ENCODE measurements at regions not wholly inside any gene's neighbourhood (a gene's known extent, or its start where the extent isn't known, plus 50 kb on each side); places are given as distances from the start of the nearest gene placed in this dataset.

DNA sequence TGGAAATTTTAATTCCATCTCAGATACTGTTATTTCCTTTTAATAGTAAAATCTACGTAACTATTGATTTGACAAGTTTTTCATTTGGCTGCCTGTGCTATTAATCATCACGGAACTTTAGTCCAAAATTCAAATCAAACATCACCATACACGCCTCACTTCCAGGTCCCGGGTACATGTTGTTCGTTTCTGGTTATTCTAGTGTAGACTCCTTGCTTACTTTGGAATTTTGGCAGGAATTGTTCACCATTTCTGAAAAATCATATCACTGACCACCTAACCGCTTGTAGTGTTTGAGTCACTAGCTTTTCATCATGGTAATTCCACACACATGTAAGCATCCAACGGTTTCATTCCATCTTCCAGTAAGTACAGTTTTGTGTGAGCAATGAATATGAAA, 98.0 kb upstream of the NHSL1 start:
- BruUV-seq (replicated peaks): no TSS peak
- CTCF ChIA-PET: no interaction called here
- Histone ChIP-seq H3K4me3 (ENCODE audit: low read depth, low read length, poor library complexity, severe bottlenecking) (no peak overlapping the region), H3K27me3 (replicated peaks; ENCODE audit: insufficient read depth, low read depth, low read length, poor library complexity) (no peaks in the 10 kb centered on the region), H3K9me3 (ENCODE audit: low read depth, low read length, poor library complexity, severe bottlenecking) (no peaks in the 10 kb centered on the region), H3K4me1 (ENCODE audit: insufficient read depth, low read length, poor library complexity, severe bottlenecking) (peaks cover 50% of the 10 kb centered on the region), H3K36me3 (ENCODE audit: insufficient read depth, low read length, poor library complexity, severe bottlenecking) (no peaks in the 10 kb centered on the region), H3K27ac (ENCODE audit: low read depth, low read length, poor library complexity, severe bottlenecking) (no peak overlapping the region)
- no peak for TF ChIP-seq CTCF (conservative IDR thresholded peaks at IDR 0.05; ENCODE audit: low read depth, low read length)
- TF ChIP-seq EZH2 (IDR thresholded peaks at IDR 0.05; ENCODE audit: borderline replicate concordance, low read depth, low read length, poor library complexity, severe bottlenecking): no peak
- intact Hi-C loops (cut with micrococcal nuclease; ENCODE audit: unreplicated experiment): no loop called here
- POLR2A ChIA-PET (ENCODE audit: low non-redundant PET): no interaction called here
- no peak for DNase-seq (ENCODE audit: low spot score)

DNA sequence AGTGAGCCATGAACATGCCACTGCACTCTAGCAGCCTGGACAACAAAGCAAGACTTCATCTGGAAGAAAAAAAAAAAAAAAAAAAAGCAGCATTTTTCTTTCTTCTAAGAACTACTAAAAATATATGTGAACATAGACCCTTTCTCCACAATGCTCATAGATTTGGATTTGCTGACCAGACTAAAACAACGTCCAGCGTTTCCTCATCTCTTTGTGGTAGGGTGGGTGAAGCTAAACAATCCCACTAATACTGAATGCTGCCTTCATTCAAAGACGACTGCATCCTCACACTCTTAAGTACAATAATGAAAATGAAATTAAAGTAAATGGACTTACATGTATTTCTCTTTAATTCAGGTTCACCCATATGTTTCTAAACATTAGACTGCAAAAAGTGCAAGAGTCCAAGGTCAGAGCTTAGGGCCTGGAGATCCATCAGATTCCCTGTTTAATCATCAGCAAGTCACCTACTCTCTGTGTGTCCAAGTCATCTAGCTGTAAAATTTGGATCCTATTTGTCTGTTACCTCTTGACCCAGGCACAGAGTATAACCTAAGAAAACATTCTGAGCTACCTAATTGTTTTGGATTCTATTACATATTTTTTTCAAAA, 99.4 kb upstream of the NHSL1 start:
- ChIA-PET POLR2A (ENCODE audit: low non-redundant PET) (no interaction called here), CTCF (no interaction called here)
- intact Hi-C loops (cut with micrococcal nuclease; ENCODE audit: unreplicated experiment): no loop called here
- DNase-seq (ENCODE audit: low spot score): no peak
- BruUV-seq (replicated peaks): no TSS peak
- Histone ChIP-seq H3K9me3 (ENCODE audit: low read depth, low read length, poor library complexity, severe bottlenecking) (no peaks in the 10 kb centered on the region), H3K27me3 (replicated peaks; ENCODE audit: insufficient read depth, low read depth, low read length, poor library complexity) (no peaks in the 10 kb centered on the region), H3K36me3 (ENCODE audit: insufficient read depth, low read length, poor library complexity, severe bottlenecking) (no peaks in the 10 kb centered on the region), H3K4me3 (ENCODE audit: low read depth, low read length, poor library complexity, severe bottlenecking) (no peak overlapping the region), H3K27ac (ENCODE audit: low read depth, low read length, poor library complexity, severe bottlenecking) (no peak overlapping the region), H3K4me1 (ENCODE audit: insufficient read depth, low read length, poor library complexity, severe bottlenecking) (peaks cover 41% of the 10 kb centered on the region)
- TF ChIP-seq CTCF (conservative IDR thresholded peaks at IDR 0.05; ENCODE audit: low read depth, low read length): no peak
- TF ChIP-seq EZH2 (IDR thresholded peaks at IDR 0.05; ENCODE audit: borderline replicate concordance, low read depth, low read length, poor library complexity, severe bottlenecking): no peak

- H3K4me3 ChIP-seq (ENCODE audit: low read depth, low read length, poor library complexity, severe bottlenecking): no peak overlapping the region
- no peak overlapping the region for H3K27ac ChIP-seq (ENCODE audit: low read depth, low read length, poor library complexity, severe bottlenecking)
- intact Hi-C loops (cut with micrococcal nuclease; ENCODE audit: unreplicated experiment): no loop called here
- H3K9me3 ChIP-seq (ENCODE audit: low read depth, low read length, poor library complexity, severe bottlenecking): no peaks in the 10 kb centered on the region
- CTCF ChIA-PET: no interaction called here
- peaks cover 26% of the 10 kb centered on the region for H3K4me1 ChIP-seq (ENCODE audit: insufficient read depth, low read length, poor library complexity, severe bottlenecking)
- H3K27me3 ChIP-seq (replicated peaks; ENCODE audit: insufficient read depth, low read depth, low read length, poor library complexity): no peaks in the 10 kb centered on the region
- no peak for DNase-seq (ENCODE audit: low spot score)
- no TSS peak for BruUV-seq (replicated peaks)
- POLR2A ChIA-PET (ENCODE audit: low non-redundant PET): no interaction called here
- no peaks in the 10 kb centered on the region for H3K36me3 ChIP-seq (ENCODE audit: insufficient read depth, low read length, poor library complexity, severe bottlenecking)
- TF ChIP-seq CTCF (conservative IDR thresholded peaks at IDR 0.05; ENCODE audit: low read depth, low read length): no peak
Measured at GRCh38 chr6:138600261-138600660, 101.0 kb upstream of the NHSL1 start.

Data from A673 (cell line).